Panc1 (cell line): ENCODE measurements at regions not wholly inside any gene's neighbourhood (a gene's known extent, or its start where the extent isn't known, plus 50 kb on each side); places are given as distances from the start of the nearest gene placed in this dataset.

Experiments
- ATAC-seq: fragments of 200-7000 bp; cut with Tn5 transposase; 2 replicates; pipeline ENCODE4 v1.9.1; 2020; ENCODE audit warnings: mild to moderate bottlenecking, moderate library complexity
- BruUV-seq: library from RNA; stranded (reverse); fragments of 400-500 nt; replicated peaks from 2 replicates; lab custom pipeline; 2021; lab: Mats Ljungman, UMichigan
- CTCF ChIA-PET: fragments of 300-600 bp; sonication (Branson Sonifier 250); formaldehyde crosslinking; loops from one replicate; lab custom pipeline; 2022; ENCODE audit warnings: antibody characterized with exemption; lab: Charles Lee
- POLR2A ChIA-PET: fragments of 300-600 bp; sonication (Branson Sonifier 250); formaldehyde crosslinking; loops from one replicate; lab custom pipeline; 2022; ENCODE audit warnings: antibody characterized with exemption; lab: Charles Lee
- DNase-seq: peaks from one replicate; pipeline ENCODE4 v3.0.0-alpha.2; 2010; ENCODE audit warnings: low read depth, low spot score
- H3K27ac ChIP-seq: 2 replicates; pipeline ENCODE4 v1.5.1; 2011; ENCODE audit warnings: mild to moderate bottlenecking, low read length, inconsistent platforms
- H3K27me3 ChIP-seq: fragments of 200-500 bp; sonication (Bioruptor generic); 2 replicates; pipeline ENCODE4 v1.6.0; 2014; ENCODE audit warnings: low read length, inconsistent platforms; ENCODE audit not compliant: control insufficient read depth, insufficient read depth
- H3K36me3 ChIP-seq: fragments of 200-500 bp; sonication (Bioruptor generic); 2 replicates; pipeline ENCODE4 v1.5.1; 2014; ENCODE audit warnings: inconsistent platforms, mild to moderate bottlenecking, low read length, moderate library complexity; ENCODE audit not compliant: control insufficient read depth, insufficient read depth
- H3K4me1 ChIP-seq: 2 replicates; pipeline ENCODE4 v1.5.1; 2011; ENCODE audit warnings: inconsistent platforms, mild to moderate bottlenecking, low read length, moderate library complexity; ENCODE audit not compliant: control insufficient read depth, insufficient read depth
- H3K4me3 ChIP-seq, 2 experiments: 2 replicates each; pipeline ENCODE4 v1.5.1; 2011 to 2012; ENCODE audit warnings: low read depth in 2 of 2, low read length in 2 of 2, mild to moderate bottlenecking in 2 of 2, inconsistent platforms in 1 of 2, moderate library complexity in 1 of 2
- H3K9me3 ChIP-seq: fragments of 200-500 bp; sonication (Bioruptor generic); 2 replicates; pipeline ENCODE4 v1.5.1; 2014; ENCODE audit warnings: low read depth, mild to moderate bottlenecking, inconsistent platforms, low read length, moderate library complexity; ENCODE audit not compliant: control insufficient read depth, insufficient read depth
- POLR2AphosphoS5 ChIP-seq: IDR thresholded peaks from 2 replicates; pipeline ENCODE4 v1.6.1; 2012; ENCODE audit warnings: mild to moderate bottlenecking, low read depth, low read length, moderate library complexity
- SIN3A ChIP-seq: IDR thresholded peaks from 2 replicates; pipeline ENCODE4 v1.6.1; 2012; ENCODE audit warnings: low read depth, mild to moderate bottlenecking, low read length, moderate library complexity, borderline replicate concordance; ENCODE audit not compliant: insufficient read depth
- TCF7L2 ChIP-seq: IDR thresholded peaks from 2 replicates; pipeline ENCODE4 v1.6.1; 2011; ENCODE audit warnings: mild to moderate bottlenecking, low read depth, low read length, inconsistent platforms
- in situ Hi-C: cut with HindIII; loops from 2 replicates; pipeline ENCODE4 v1.10.0; 2016; ENCODE audit warnings: low sequenced_read_pairs, low pct_unique_long_range_greater_than_20kb
- intact Hi-C: fragments of 100-400 bp; cut with micrococcal nuclease; formaldehyde crosslinking; loops from one replicate; pipeline ENCODE4 v1.10.0; 2022; ENCODE audit not compliant: unreplicated experiment
- TF ChIP-seq, protein P1 (sequence below), 2 experiments: IDR thresholded peaks; 2 replicates each; pipeline ENCODE4 v1.6.1; 2011 to 2012; ENCODE audit warnings: low read depth in 2 of 2, control low read depth in 1 of 2, low read length in 1 of 2, mild to moderate bottlenecking in 1 of 2, moderate library complexity in 1 of 2; ENCODE audit not compliant: insufficient read depth in 1 of 2
- TF ChIP-seq, protein P2 (sequence below): fragments of 450-650 bp; IDR thresholded peaks from 2 replicates; pipeline ENCODE4 v1.5.1; 2017; ENCODE audit warnings: mild to moderate bottlenecking

DNA sequence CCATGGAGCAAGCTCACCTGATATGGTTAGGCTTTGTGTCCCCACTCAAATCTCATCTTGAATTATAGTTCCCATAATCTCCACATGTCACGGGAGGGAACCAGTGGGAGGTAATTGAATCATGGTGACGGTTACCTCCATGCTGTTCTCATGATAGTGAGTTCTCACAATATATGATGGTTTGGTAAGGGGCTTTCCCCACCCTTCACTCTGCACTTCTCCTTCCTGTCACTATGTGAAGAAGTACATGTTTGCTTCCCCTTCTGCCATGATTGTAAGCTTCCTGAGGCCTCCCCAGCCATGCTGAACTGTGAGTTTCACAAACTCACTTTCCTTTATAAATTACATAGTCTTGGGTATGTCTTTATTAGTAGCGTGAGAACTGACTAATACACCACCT, 435.7 kb upstream of the ID2 start:
- in situ Hi-C loops, result no loop called here
- H3K4me1 ChIP-seq, result no peaks in the 10 kb centered on the region
- TF ChIP-seq, protein P1, sequence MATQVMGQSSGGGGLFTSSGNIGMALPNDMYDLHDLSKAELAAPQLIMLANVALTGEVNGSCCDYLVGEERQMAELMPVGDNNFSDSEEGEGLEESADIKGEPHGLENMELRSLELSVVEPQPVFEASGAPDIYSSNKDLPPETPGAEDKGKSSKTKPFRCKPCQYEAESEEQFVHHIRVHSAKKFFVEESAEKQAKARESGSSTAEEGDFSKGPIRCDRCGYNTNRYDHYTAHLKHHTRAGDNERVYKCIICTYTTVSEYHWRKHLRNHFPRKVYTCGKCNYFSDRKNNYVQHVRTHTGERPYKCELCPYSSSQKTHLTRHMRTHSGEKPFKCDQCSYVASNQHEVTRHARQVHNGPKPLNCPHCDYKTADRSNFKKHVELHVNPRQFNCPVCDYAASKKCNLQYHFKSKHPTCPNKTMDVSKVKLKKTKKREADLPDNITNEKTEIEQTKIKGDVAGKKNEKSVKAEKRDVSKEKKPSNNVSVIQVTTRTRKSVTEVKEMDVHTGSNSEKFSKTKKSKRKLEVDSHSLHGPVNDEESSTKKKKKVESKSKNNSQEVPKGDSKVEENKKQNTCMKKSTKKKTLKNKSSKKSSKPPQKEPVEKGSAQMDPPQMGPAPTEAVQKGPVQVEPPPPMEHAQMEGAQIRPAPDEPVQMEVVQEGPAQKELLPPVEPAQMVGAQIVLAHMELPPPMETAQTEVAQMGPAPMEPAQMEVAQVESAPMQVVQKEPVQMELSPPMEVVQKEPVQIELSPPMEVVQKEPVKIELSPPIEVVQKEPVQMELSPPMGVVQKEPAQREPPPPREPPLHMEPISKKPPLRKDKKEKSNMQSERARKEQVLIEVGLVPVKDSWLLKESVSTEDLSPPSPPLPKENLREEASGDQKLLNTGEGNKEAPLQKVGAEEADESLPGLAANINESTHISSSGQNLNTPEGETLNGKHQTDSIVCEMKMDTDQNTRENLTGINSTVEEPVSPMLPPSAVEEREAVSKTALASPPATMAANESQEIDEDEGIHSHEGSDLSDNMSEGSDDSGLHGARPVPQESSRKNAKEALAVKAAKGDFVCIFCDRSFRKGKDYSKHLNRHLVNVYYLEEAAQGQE (IDR thresholded peaks at IDR 0.05; ENCODE audit: insufficient read depth in 1 of 2, low read depth in 2 of 2, low read length in 1 of 2), result no peak
- TF ChIP-seq, protein P2, sequence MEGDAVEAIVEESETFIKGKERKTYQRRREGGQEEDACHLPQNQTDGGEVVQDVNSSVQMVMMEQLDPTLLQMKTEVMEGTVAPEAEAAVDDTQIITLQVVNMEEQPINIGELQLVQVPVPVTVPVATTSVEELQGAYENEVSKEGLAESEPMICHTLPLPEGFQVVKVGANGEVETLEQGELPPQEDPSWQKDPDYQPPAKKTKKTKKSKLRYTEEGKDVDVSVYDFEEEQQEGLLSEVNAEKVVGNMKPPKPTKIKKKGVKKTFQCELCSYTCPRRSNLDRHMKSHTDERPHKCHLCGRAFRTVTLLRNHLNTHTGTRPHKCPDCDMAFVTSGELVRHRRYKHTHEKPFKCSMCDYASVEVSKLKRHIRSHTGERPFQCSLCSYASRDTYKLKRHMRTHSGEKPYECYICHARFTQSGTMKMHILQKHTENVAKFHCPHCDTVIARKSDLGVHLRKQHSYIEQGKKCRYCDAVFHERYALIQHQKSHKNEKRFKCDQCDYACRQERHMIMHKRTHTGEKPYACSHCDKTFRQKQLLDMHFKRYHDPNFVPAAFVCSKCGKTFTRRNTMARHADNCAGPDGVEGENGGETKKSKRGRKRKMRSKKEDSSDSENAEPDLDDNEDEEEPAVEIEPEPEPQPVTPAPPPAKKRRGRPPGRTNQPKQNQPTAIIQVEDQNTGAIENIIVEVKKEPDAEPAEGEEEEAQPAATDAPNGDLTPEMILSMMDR, result no peak
- TF ChIP-seq TCF7L2 (no peak), POLR2AphosphoS5 (no peak), SIN3A (no peak)
- no peak overlapping the region for H3K4me3 ChIP-seq
- intact Hi-C loops, result no loop called here
- CTCF ChIA-PET, result no interaction called here
- ATAC-seq, result no peak
- H3K27me3 ChIP-seq, result no peaks in the 10 kb centered on the region; the same call in 1 of the 2 replicates
- BruUV-seq, result no TSS peak
- H3K36me3 ChIP-seq, result no peaks in the 10 kb centered on the region
- H3K9me3 ChIP-seq, result no peaks in the 10 kb centered on the region
- H3K27ac ChIP-seq, result no peak overlapping the region
- no peak for DNase-seq
- POLR2A ChIA-PET, result no interaction called here

DNA sequence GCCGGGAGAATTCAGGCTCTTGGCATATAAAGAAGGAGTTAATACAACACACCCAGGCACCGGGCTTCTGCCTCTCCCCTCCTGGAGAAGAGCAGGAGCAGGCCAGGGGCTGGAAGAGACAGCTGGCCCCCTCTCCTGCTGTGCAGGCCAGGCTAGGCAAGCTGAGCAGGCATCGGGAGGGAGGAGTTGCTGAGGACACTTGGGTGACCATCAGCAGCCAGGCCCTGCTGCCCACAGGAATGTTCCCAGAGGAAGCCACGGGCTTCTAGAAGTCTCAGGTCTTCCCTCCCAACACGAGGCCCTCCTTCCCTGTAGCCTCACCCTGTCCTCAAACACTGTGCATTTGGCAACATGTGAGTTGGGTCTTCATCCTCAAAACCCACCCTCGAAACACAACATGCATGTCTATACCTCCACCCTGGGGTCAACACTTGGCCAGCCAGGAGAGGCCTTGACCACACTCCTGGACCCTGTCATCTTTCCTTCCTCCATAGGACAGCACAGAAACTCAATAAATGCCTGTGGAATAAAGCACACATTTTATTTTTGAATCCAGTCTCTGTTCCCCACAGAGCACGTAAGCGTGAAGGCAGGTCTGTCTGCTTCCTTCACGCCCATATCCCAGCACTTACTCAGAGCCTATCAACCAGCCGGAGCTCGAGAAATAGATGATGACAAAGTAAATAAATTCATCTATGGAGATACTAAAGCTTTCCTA, 433.8 kb upstream of the ID2 start:
- no peaks in the 10 kb centered on the region; the same call in 1 of the 2 replicates for H3K27me3 ChIP-seq
- DNase-seq, result no peak
- H3K9me3 ChIP-seq, result no peaks in the 10 kb centered on the region
- ChIA-PET CTCF (no interaction called here), POLR2A (no interaction called here)
- no peak for ATAC-seq
- intact Hi-C loops (no loop called here), in situ Hi-C loops (no loop called here)
- no TSS peak for BruUV-seq
- no peak overlapping the region for H3K27ac ChIP-seq
- H3K4me1 ChIP-seq, result no peaks in the 10 kb centered on the region
- no peak for TF ChIP-seq TCF7L2
- TF ChIP-seq, protein P2, result no peak
- TF ChIP-seq SIN3A, result no peak
- no peak for TF ChIP-seq POLR2AphosphoS5
- TF ChIP-seq, protein P1 (IDR thresholded peaks at IDR 0.05; ENCODE audit: insufficient read depth in 1 of 2, low read depth in 2 of 2, low read length in 1 of 2), result no peak
- H3K36me3 ChIP-seq, result no peaks in the 10 kb centered on the region
- no peak overlapping the region for H3K4me3 ChIP-seq
